ENCODE measurements at regions not wholly inside any gene's neighbourhood (a gene's known extent, or its start where the extent isn't known, plus 50 kb on each side); places are given as distances from the start of the nearest gene placed in this dataset.

DNA sequence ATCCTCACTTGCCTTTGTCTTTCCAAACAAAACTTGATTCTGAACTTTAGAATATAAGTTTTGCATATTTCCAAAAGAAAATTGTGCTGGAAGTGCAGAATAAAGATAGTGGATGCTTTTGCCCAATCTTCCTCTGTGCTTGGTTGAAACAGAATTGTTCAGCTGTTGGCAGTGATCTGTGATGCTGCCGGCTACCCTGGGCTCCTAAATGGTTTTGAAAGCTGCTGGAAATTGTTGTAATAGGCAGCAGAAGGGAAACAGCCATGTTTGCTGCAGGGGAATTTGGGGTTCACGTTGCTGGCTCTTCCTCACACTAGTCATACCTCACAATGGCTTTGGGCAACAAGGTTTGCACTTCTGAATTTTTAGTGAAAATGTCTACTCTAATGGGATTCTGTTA lies 398.0 kb downstream of the RAPGEF2 start:
- no peaks in the 10 kb centered on the region for H3K9me3 ChIP-seq (ENCODE audit: control insufficient read depth in 2 of 2, insufficient read depth in 1 of 2, low read depth in 1 of 2, low read length in 1 of 2)
- peaks cover 0 to 4% (median 0%) of the 10 kb centered on the region in 3 donors for H3K4me1 ChIP-seq (ENCODE audit: control insufficient read depth in 3 of 3, insufficient read depth in 2 of 3, low read depth in 1 of 3, low read length in 2 of 3)
- 52 to 75% (median 66%) methylated on average over 2 of the region's 2 CpGs for WGBS, 3 donors
- H3K27me3 ChIP-seq (ENCODE audit: control insufficient read depth in 3 of 3, insufficient read depth in 3 of 3, low read length in 3 of 3), result peaks cover 0 to 7% (median 0%) of the 10 kb centered on the region in 3 donors
- no peak overlapping the region for H3K4me3 ChIP-seq (ENCODE audit: low read depth in 1 of 3, low read length in 3 of 3)
- FAIRE-seq, result no peak
- H3K27ac ChIP-seq (ENCODE audit: low read depth in 1 of 3, low read length in 2 of 3), result no peak overlapping the region
- no peaks in the 10 kb centered on the region for H3K36me3 ChIP-seq (ENCODE audit: control insufficient read depth in 3 of 3, insufficient read depth in 2 of 3, low read depth in 1 of 3, low read length in 3 of 3)
- DNase-seq, result no peak

DNA sequence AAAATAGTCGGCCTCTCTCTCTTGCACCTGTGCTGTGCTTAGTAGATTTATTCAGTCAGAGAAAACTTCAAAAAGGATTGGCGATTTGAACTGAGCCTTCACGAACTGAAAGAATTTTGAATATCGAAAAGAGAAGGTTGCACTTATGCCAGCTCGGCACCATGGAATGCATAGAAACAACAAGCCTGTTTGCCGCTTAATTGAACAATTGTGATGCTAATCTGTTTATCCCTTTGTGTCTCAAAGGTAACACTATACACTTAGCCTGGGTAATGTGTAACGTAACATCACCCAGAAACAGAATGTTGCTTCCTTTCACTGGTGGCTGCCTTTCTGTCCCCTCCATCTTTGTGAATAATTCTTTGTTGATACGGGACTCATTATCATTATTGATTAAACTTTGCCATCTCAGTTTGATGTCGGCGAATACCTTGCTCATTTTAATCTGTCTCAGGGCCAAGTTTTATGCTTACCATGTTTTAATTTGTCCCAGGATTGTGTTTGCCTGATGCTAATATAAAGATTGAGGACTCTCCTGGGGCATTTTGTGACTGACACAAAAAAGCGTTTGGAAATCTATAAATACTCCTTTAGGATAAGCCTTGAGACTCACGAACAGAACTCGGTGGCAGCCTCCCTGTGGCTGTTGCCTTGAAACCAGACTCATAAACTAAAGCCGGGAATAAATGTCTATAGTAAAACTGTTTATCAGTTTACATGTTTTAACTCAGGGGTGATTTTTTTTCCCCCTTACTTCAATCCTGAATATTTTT lies 400.5 kb downstream of the RAPGEF2 start:
- Histone ChIP-seq H3K4me1 (ENCODE audit: control insufficient read depth in 3 of 3, insufficient read depth in 2 of 3, low read depth in 1 of 3, low read length in 2 of 3) (peaks cover 0 to 3% (median 0%) of the 10 kb centered on the region in 3 donors), H3K27ac (ENCODE audit: low read depth in 1 of 3, low read length in 2 of 3) (no peak overlapping the region), H3K4me3 (ENCODE audit: low read depth in 1 of 3, low read length in 3 of 3) (no peak overlapping the region), H3K36me3 (ENCODE audit: control insufficient read depth in 3 of 3, insufficient read depth in 2 of 3, low read depth in 1 of 3, low read length in 3 of 3) (no peaks in the 10 kb centered on the region), H3K27me3 (ENCODE audit: control insufficient read depth in 3 of 3, insufficient read depth in 3 of 3, low read length in 3 of 3) (peaks cover 0 to 7% (median 0%) of the 10 kb centered on the region in 3 donors), H3K9me3 (ENCODE audit: control insufficient read depth in 2 of 2, insufficient read depth in 1 of 2, low read depth in 1 of 2, low read length in 1 of 2) (no peaks in the 10 kb centered on the region)
- WGBS, 3 donors, result 39 to 58% (median 53%) methylated on average over 14 of the region's 14 CpGs
- DNase-seq (no peak), FAIRE-seq (no peak)

DNA sequence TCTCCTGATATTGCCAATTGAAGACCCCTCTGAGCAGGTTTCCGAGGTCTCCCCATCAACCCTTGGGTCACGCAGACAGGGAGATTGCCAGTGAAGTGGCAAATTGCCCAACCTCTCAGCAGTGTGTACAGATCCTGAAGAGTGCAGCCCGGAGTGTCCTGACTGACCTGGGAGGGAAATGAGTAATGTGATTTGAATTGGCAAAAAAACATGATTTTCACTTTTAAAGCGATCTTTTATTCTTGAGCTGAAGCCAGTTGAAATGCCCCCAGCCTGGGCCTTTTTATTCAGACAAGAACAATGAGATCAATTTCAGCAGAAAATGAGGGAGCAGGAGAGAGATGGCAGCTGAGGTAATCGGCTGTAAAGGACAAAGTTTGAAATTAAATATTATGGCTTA lies 401.8 kb downstream of the RAPGEF2 start:
- Histone ChIP-seq H3K36me3 (ENCODE audit: control insufficient read depth in 3 of 3, insufficient read depth in 2 of 3, low read depth in 1 of 3, low read length in 3 of 3) (no peaks in the 10 kb centered on the region), H3K27ac (ENCODE audit: low read depth in 1 of 3, low read length in 2 of 3) (no peak overlapping the region), H3K27me3 (ENCODE audit: control insufficient read depth in 3 of 3, insufficient read depth in 3 of 3, low read length in 3 of 3) (peaks cover 0 to 7% (median 0%) of the 10 kb centered on the region in 3 donors), H3K4me1 (ENCODE audit: control insufficient read depth in 3 of 3, insufficient read depth in 2 of 3, low read depth in 1 of 3, low read length in 2 of 3) (no peaks in the 10 kb centered on the region), H3K4me3 (ENCODE audit: low read depth in 1 of 3, low read length in 3 of 3) (no peak overlapping the region), H3K9me3 (ENCODE audit: control insufficient read depth in 2 of 2, insufficient read depth in 1 of 2, low read depth in 1 of 2, low read length in 1 of 2) (no peaks in the 10 kb centered on the region)
- DNase-seq, result no peak
- no peak for FAIRE-seq
- WGBS, 3 donors, result 42 to 53% (median 49%) methylated on average over 5 of the region's 5 CpGs

DNA sequence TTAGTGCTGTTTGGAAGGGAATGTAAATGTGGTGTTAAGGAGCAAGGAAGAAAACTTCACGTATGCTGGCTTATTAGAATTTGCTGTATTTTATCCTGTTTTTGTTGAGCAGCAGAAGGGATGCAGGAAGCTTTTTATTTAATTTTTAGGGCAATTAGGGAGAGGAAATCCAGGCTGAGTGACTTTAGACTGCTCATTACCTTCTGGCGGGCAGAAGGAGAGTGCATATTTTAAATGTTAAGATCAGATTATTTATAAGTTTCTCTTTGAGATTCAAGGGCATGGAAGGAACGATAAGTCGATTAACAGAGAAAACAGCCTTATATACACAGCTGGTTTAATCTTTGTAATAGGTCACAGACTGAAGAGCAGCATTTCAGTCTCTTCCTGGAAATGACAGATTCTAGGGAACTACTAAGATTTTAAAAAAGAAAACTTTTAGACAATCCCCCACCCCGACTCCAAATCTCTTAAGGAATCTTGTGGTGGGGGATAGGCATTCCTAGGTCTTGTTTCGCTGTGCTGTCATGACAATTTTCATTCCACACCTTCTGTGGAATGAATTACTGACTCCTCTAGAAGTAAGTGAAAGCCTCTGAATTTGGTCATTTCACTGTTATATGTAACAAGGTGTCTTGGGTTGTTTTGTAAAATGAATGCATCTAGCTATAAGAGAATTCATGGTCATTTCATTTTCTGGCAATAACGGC lies 402.5 kb downstream of the RAPGEF2 start:
- no peak for FAIRE-seq
- H3K4me1 ChIP-seq (ENCODE audit: control insufficient read depth in 3 of 3, insufficient read depth in 2 of 3, low read depth in 1 of 3, low read length in 2 of 3), result no peaks in the 10 kb centered on the region
- no peak overlapping the region for H3K27ac ChIP-seq (ENCODE audit: low read depth in 1 of 3, low read length in 2 of 3)
- H3K4me3 ChIP-seq (ENCODE audit: low read depth in 1 of 3, low read length in 3 of 3), result no peak overlapping the region
- WGBS, 3 donors, result 60 to 65% (median 63%) methylated on average over 7 of the region's 7 CpGs
- peaks cover 0 to 7% (median 0%) of the 10 kb centered on the region in 3 donors for H3K27me3 ChIP-seq (ENCODE audit: control insufficient read depth in 3 of 3, insufficient read depth in 3 of 3, low read length in 3 of 3)
- no peaks in the 10 kb centered on the region for H3K36me3 ChIP-seq (ENCODE audit: control insufficient read depth in 3 of 3, insufficient read depth in 2 of 3, low read depth in 1 of 3, low read length in 3 of 3)
- DNase-seq, result no peak
- H3K9me3 ChIP-seq (ENCODE audit: control insufficient read depth in 2 of 2, insufficient read depth in 1 of 2, low read depth in 1 of 2, low read length in 1 of 2), result no peaks in the 10 kb centered on the region

DNA sequence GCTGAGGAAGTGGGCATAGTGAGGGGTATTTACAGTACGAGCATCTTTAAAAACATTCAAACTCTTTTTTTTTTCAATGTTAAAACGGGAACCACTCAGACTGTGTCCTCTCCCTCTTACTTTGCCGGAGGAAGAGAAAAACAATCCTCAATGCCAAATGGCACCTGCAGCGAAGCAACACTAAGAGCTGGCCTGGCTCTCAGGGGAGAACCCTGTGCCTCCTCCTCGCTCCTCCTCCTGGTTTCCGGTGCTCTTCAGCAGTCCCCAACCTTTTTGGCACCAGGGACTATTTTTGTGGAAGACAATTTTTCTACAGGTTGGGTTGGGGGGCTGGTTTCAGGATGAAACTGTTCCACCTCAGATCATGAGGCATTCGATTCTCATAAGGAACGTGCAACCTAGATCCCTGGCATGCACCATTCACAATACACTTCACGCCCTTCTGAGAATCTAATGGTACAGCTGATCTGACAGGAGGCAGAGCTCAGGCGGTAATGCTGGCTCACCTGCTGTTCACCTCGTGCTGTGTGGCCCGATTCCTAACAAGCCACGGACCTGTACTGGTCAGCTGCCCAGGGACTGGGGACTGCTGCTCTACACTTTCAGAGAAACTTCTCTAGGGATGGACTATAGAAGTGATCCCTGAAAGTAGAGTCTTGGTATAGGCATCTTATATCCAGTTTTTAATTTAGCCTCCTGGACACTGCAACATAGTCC lies 404.1 kb downstream of the RAPGEF2 start:
- no peaks in the 10 kb centered on the region for H3K4me1 ChIP-seq (ENCODE audit: control insufficient read depth in 3 of 3, insufficient read depth in 2 of 3, low read depth in 1 of 3, low read length in 2 of 3)
- no peaks in the 10 kb centered on the region for H3K9me3 ChIP-seq (ENCODE audit: control insufficient read depth in 2 of 2, insufficient read depth in 1 of 2, low read depth in 1 of 2, low read length in 1 of 2)
- WGBS, 3 donors, result 80 to 85% (median 85%) methylated on average over 13 of the region's 13 CpGs
- no peaks in the 10 kb centered on the region for H3K36me3 ChIP-seq (ENCODE audit: control insufficient read depth in 3 of 3, insufficient read depth in 2 of 3, low read depth in 1 of 3, low read length in 3 of 3)
- H3K27ac ChIP-seq (ENCODE audit: low read depth in 1 of 3, low read length in 2 of 3), result no peak overlapping the region
- no peak overlapping the region for H3K4me3 ChIP-seq (ENCODE audit: low read depth in 1 of 3, low read length in 3 of 3)
- peaks cover 0 to 7% (median 0%) of the 10 kb centered on the region in 3 donors for H3K27me3 ChIP-seq (ENCODE audit: control insufficient read depth in 3 of 3, insufficient read depth in 3 of 3, low read length in 3 of 3)
- FAIRE-seq, result no peak
- no peak for DNase-seq

DNA sequence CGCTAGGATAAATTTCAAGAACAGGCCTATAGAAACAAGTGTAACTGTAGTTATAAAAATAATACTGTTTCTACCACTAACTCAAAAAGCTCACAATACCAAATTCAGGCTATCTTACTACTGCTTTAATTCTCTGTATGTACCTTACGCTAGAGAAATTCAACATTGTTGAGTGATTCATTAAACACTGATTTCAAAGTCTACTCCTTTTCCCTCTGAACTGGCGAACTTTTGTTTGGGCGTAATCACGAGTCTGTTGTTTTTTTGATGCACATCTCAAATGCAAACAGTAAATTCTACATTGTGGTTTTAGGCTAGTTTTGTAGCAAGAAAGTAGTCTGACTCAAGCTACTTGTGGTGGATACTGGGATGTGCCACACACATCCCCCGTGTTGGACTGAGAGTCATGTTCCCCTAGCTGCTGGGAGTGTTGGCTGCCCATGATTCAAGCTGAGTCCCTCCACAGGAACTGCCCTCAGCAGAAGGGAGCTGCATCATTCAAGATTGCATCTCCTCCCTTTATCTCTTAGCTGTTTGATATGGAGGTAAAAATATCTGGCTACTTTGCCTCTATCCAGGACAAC lies 406.1 kb downstream of the RAPGEF2 start:
- no peak for DNase-seq
- H3K9me3 ChIP-seq (ENCODE audit: control insufficient read depth in 2 of 2, insufficient read depth in 1 of 2, low read depth in 1 of 2, low read length in 1 of 2), result no peaks in the 10 kb centered on the region
- H3K27me3 ChIP-seq (ENCODE audit: control insufficient read depth in 3 of 3, insufficient read depth in 3 of 3, low read length in 3 of 3), result no peaks in the 10 kb centered on the region
- FAIRE-seq, result no peak
- 59 to 69% (median 66%) methylated on average over 6 of the region's 6 CpGs for WGBS, 3 donors
- H3K4me3 ChIP-seq (ENCODE audit: low read depth in 1 of 3, low read length in 3 of 3), result no peak overlapping the region
- no peaks in the 10 kb centered on the region for H3K36me3 ChIP-seq (ENCODE audit: control insufficient read depth in 3 of 3, insufficient read depth in 2 of 3, low read depth in 1 of 3, low read length in 3 of 3)
- no peak overlapping the region for H3K27ac ChIP-seq (ENCODE audit: low read depth in 1 of 3, low read length in 2 of 3)
- no peaks in the 10 kb centered on the region for H3K4me1 ChIP-seq (ENCODE audit: control insufficient read depth in 3 of 3, insufficient read depth in 2 of 3, low read depth in 1 of 3, low read length in 2 of 3)

DNA sequence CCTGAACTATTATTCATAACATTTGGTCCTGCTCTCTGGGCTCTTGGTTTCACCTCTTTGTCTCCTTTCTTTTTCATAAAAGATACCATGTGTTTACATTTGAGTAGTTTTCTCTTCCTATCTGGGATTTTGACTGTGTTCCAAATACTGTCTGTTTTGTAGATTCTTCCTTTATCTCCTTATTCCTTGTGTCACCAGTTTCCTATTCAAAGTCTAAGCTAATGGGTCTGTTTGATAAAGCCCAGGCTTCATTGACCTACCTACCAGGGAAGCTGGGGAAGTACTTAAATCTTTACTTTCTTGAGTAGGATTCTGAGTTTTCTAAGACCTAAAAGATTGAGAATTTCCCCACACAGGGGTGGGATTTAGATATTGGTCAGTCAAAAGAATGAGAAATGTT lies 409.5 kb downstream of the RAPGEF2 start:
- Histone ChIP-seq H3K4me3 (ENCODE audit: low read depth in 1 of 3, low read length in 3 of 3) (no peak overlapping the region), H3K27me3 (ENCODE audit: control insufficient read depth in 3 of 3, insufficient read depth in 3 of 3, low read length in 3 of 3) (no peaks in the 10 kb centered on the region), H3K4me1 (ENCODE audit: control insufficient read depth in 3 of 3, insufficient read depth in 2 of 3, low read depth in 1 of 3, low read length in 2 of 3) (no peaks in the 10 kb centered on the region), H3K36me3 (ENCODE audit: control insufficient read depth in 3 of 3, insufficient read depth in 2 of 3, low read depth in 1 of 3, low read length in 3 of 3) (no peaks in the 10 kb centered on the region), H3K27ac (ENCODE audit: low read depth in 1 of 3, low read length in 2 of 3) (no peak overlapping the region), H3K9me3 (ENCODE audit: control insufficient read depth in 2 of 2, insufficient read depth in 1 of 2, low read depth in 1 of 2, low read length in 1 of 2) (no peaks in the 10 kb centered on the region)
- FAIRE-seq, result no peak
- DNase-seq, result no peak

DNA sequence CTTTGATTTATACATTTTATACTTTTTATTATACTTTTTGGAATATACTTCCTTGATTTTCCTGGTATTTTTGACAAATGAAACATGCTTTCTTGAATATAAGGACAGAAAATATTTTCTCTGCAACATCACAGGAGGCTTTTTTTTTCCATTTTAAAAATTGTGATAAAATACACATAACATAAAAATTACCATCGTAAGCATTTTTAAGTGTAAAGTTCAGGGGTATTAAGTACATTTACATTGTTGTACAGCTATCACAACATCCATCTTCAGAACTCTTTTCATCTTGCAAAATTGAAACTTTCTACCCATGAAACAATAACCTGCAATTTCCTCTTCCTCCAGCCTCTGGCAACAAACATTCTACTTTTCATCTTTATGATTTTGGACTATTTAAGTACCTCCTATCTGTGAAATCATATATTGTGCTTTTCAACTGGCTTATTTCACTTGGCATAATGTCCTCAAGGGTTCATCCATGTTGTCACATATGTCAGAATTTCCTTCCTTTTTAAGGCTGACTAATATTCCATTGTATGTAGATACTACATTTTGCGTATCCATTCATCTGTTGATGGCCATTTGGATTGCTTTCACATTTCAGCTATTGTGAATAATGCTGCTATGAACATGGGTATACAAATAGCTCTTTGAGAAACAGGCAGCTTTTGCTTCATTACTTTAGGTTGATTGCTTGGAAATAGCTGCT lies 412.6 kb downstream of the RAPGEF2 start:
- Histone ChIP-seq H3K4me3 (ENCODE audit: low read depth in 1 of 3, low read length in 3 of 3) (no peak overlapping the region), H3K27ac (ENCODE audit: low read depth in 1 of 3, low read length in 2 of 3) (no peak overlapping the region), H3K4me1 (ENCODE audit: control insufficient read depth in 3 of 3, insufficient read depth in 2 of 3, low read depth in 1 of 3, low read length in 2 of 3) (no peaks in the 10 kb centered on the region), H3K9me3 (ENCODE audit: control insufficient read depth in 2 of 2, insufficient read depth in 1 of 2, low read depth in 1 of 2, low read length in 1 of 2) (no peaks in the 10 kb centered on the region), H3K27me3 (ENCODE audit: control insufficient read depth in 3 of 3, insufficient read depth in 3 of 3, low read length in 3 of 3) (no peaks in the 10 kb centered on the region), H3K36me3 (ENCODE audit: control insufficient read depth in 3 of 3, insufficient read depth in 2 of 3, low read depth in 1 of 3, low read length in 3 of 3) (no peaks in the 10 kb centered on the region)
- 89 to 90% (median 90%) methylated on average over 2 of the region's 2 CpGs for WGBS, 3 donors
- FAIRE-seq, result no peak
- DNase-seq, result no peak
